ENCODE measurements at regions not wholly inside any gene's neighbourhood (a gene's known extent, or its start where the extent isn't known, plus 50 kb on each side); places are given as distances from the start of the nearest gene placed in this dataset.
"Not testable (repeated sequence)": the region's sequence is repeated elsewhere in the genome, so short reads cannot be mapped to it uniquely, and the experiment has no call there.

GRCh38 chr1:121443001-121443540 is 258.3 kb downstream of the SRGAP2C start:
- no peak for DNase-seq

DNA sequence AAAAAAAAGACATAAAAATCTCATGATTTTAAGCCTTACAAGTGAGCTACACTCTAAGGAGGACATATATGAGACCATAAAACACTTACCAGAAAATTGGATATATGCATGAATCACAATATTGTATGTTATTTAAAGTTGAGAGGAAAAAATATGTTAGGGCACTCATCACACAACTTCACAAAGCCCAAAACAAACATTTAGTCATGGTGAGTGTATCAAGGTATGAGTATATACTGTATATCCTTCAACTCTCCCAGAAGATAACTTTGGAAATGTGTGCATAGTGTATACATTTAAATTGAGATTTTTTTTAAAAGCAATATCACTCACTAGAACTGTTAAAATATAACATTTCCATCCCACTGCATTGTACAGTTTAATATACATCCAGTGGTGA is 259.3 kb downstream of the SRGAP2C start:
- no peak for DNase-seq

- no peak for DNase-seq
Observed at GRCh38 chr1:121445679-121446078, 260.9 kb downstream of the SRGAP2C start.

- peak; percentile 6 for DNase-seq
Observed at GRCh38 chr1:121447280-121447923, 262.6 kb downstream of the SRGAP2C start.

DNA sequence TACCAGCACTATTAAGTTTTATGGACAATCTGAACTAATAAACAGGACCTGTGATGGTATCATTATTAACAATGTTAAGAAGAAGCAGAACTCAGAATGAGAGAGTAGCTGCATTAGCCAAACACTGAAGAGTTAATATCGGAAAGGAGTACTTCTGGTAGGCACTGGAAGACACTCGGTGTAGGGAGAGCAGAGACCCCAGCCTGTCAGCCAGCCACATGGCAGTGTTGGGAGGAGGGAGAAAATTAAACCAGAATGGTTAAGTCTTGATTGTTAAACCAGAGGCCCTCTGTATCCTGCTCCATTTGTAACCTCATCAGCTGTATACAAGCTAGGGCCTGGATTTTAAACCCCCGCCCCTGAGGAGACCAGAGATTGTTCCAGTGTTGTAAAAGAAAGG is 263.3 kb downstream of the SRGAP2C start:
- DNase-seq: not testable (repeated sequence)

DNA sequence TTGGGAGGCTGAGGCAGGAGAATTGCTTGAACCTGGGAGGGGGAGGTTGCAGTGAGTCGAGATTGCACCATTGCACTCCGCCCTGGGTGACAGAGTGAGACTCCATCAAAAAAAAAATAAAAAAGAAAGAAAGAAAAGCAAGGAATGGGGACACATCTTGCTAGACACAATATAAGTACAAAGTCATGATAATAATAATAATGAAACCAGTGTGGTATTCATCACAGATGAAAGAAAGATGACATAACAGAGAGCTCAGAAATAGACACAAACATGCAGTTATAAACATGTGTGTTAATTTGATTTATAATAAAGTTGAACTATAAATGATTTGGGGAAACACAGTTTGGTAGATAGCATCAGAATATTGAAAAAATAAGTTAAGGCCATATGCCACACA is 264.1 kb downstream of the SRGAP2C start:
- no peak for DNase-seq

GRCh38 chr1:121452484-121452883 is 267.7 kb downstream of the SRGAP2C start:
- DNase-seq: no peak

GRCh38 chr1:121458291-121459048 is 273.7 kb downstream of the SRGAP2C start:
- DNase-seq: peak; percentile 24

- no peak for DNase-seq
Observed at GRCh38 chr1:121459235-121459634, 274.5 kb downstream of the SRGAP2C start.

DNA sequence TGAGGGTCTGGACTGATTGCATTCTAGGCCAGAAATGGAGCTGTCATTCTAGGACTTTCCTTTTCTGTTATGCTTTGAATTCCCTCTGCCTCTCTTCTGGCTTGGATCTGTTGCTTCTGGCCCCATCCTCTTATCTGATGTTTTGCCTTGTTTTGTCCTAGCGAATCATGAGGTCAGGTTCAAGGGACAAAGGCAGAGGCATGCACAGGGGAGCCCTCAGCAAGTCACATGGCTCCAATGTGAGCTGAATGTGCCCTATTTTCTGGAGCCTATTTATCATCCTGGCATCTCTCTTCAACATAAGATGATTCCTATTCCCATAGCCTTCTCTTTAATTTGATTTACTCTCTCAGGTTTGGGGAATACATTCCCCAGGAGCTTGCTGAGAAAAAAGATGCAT is 284.6 kb downstream of the SRGAP2C start:
- DNase-seq: not testable (repeated sequence)

DNA sequence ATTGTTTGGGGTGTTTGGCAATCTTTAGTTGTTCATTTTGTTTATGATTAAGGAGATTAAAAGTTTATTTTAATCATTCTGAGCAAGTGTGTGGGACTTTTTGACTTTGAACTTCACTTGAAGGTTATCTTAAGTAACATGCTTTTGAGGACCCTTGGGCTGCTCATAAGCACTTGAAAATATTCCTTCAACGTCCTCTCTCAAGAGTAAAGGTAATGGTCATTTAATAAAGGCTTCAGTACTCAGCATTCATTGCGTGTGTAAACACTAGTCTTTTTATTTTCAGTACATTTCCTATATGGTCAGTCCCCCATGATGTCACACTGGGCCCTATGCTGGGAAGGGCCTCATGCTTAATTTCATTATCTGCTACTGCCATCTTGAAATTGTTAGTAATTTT is 285.6 kb downstream of the SRGAP2C start:
- DNase-seq: not testable (repeated sequence)

DNA sequence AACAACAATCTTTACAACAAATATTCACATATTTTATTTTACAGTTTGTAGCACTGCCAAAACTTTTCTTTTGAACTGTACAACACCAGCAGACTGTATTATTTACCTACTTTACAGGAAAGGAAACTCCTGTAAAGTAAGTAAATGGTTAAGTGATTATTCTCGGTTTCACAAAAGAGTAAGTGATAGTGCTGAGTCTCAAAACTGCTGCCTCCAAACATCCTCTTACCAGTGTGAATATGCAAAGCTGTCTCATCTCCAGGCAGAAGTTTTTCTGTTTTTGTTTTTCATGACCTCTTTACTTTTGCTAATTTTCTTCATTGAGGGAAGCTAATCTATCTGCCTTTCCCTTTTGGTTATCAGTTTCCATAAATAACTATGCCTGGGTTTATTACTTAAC is 286.7 kb downstream of the SRGAP2C start:
- DNase-seq: no peak

GRCh38 chr1:121472017-121472416 is 287.2 kb downstream of the SRGAP2C start:
- no peak for DNase-seq

GRCh38 chr1:121483234-121483633 is 298.5 kb downstream of the SRGAP2C start:
- DNase-seq: no peak

GRCh38 chr1:121483961-121484424 is 299.2 kb downstream of the SRGAP2C start:
- DNase-seq: peak; percentile 5

DNA sequence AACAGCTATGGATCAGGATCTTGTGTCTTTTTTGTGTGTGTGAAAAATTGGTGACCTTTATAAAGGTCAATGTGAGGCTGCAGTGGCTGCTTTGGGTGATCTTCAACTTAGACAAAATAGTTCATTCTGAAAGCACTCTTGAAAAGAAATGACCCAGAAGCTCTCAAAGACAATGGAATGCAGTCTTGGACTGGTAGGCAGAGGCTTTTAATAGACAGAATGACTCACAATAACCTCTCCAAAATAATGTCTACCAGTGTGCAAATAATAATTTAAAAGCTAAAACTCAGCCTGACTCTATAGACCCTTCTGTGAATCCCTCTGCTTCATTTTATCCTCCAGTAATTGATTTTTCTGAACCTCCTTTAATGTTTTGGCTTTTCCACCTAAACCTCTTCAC is 310.0 kb downstream of the SRGAP2C start:
- DNase-seq: not testable (repeated sequence)

GRCh38 chr1:121511455-121511854 is 326.7 kb downstream of the SRGAP2C start:
- DNase-seq: not testable (repeated sequence)

DNA sequence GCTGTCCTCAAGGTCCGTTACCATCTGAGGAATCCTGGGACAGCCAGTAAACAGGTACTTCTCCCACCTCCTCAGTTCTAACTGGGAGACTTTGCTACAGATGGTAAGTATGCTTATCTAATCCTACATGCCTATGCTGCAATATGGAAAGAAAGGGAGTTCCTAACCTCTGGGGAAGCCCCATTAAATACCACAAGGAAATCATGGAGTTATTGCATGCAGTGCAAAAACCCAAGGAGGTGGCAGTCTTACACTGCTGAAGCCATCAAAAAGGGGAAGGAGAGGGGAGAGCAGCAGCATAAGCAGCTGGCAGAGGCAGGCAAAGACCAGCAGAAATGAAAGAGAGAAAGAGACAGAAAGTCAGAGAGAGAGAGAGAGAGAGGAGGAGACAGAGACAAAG is 327.1 kb downstream of the SRGAP2C start:
- DNase-seq: not testable (repeated sequence)

DNA sequence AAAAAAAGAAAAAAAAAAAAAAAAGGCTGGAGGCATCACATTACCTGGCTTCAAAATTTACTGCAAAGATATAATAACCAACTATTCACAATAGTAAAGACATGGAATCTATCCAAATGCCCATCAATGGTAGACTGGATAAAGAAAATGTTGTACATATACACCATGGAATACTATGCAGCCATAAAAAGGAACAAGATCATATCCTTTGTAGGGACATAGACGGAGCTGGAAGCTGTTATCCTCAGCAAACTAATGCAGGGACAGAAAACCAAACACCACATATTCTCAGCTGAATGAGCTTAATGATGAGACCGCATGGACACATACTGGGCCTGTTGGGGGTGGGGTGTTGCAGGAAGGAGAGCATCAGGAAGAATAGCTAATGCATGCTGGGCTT is 330.5 kb downstream of the SRGAP2C start:
- DNase-seq: no peak

DNA sequence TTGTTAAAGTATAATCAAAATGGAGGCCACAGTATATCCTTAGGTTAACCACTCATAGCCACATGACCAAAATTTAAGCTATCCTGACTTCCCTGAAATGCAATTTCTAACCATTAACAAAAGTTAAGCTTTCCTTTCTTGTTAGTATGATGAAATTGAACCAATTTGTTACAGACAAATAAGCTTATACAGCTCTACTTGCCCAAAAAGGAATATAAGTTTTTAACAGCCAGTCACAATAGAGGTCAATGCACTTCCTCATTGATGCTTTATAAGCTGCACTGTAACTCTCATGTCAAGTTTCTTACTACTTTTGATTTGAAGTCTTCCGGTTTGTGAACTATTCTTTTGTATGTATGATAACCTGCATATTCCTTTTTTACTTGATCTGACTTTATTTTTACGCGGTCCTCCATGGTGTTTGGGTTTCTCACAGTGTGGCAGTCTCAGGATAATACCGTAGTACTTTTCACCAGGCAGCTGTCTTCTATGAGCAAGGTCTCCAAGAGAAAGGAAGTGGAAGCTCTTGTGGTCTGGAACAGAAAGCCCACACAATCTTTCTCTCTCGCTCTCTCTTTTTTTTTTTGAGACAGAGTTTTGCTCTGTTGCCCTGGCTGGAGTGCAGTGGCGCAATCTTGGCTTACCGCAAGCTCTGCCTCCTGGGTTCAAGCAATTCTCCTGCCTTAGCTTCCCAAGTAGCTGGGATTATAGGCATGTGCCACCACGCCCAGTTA is 331.6 kb downstream of the SRGAP2C start:
- DNase-seq: peak; percentile 65

DNA sequence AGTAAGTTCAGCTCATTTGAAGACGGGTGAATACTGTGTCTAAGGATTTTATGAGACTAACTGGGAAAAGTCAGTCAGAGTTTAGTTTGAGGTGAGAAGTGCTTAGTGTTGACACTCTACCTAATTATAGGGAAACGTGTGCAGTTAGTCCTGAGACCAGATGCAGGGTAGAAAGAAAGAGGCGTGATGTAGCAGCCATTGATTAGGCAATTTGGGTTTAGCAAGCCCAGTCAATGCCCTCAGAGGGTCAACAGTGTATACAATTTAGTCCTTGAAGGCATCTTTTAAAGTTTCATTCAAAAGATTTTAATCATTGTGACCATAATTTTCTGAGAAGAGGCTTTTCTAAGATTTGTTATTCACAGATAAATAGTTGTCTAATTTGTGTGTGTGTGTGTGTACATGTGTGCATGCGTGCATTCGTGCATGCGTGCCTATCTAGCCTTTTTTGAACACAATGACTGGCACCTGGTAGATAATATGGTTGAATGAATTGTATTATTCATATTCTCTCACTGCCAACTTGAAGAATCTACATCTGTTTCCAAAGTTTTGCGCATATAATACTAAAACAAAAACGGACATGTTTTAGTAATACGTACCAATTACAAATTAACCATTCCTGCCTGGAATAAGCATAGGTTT is 332.9 kb downstream of the SRGAP2C start:
- no peak for DNase-seq

- no peak for DNase-seq
Observed at GRCh38 chr1:121518726-121519041, 333.9 kb downstream of the SRGAP2C start.
